HepG2 (cell line): ENCODE measurements at regions not wholly inside any gene's neighbourhood (a gene's known extent, or its start where the extent isn't known, plus 50 kb on each side); places are given as distances from the start of the nearest gene placed in this dataset.

Experiments used
- ATAC-seq: fragments of 200-7000 bp; cut with Tn5 transposase; 3 replicates; pipeline ENCODE4 v1.9.1; 2020; ENCODE audit warnings: mild to moderate bottlenecking, moderate library complexity
- BruUV-seq: library from RNA; stranded (reverse); fragments of 400-500 nt; replicated peaks from 2 replicates; lab custom pipeline; 2021; lab: Mats Ljungman, UMichigan
- CTCF ChIA-PET: fragments of 300-600 bp; formaldehyde crosslinking; extraction: SDS; loops from one replicate; lab custom pipeline; 2021; ENCODE audit warnings: low total read pairs, inconsistent platforms, low intra/inter-chr PET ratio; lab: Yijun Ruan, JAX
- POLR2A ChIA-PET: fragments of 350-600 bp; sonication (Branson Sonifier 250); formaldehyde crosslinking; loops from one replicate; lab custom pipeline; 2020; ENCODE audit warnings: antibody characterized with exemption, inconsistent platforms; lab: Yijun Ruan, JAX
- DNase-seq: peaks from one replicate; pipeline ENCODE4 v3.0.0-alpha.2; 2015; ENCODE audit warnings: low spot score
- FAIRE-seq: peaks from 3 replicates; lab custom pipeline; 2011; peaks lifted over from hg19 to GRCh38; lab: Jason Lieb, UNC
- H2AFZ ChIP-seq: one replicate; pipeline ENCODE4 v1.6.1; 2011; ENCODE audit warnings: low read length, inconsistent platforms
- H3K27ac ChIP-seq: fragments of 300-600 bp; 3 replicates; pipeline ENCODE4 v1.8.0; 2011; ENCODE audit warnings: mixed run types, mild to moderate bottlenecking, mixed read lengths, low read length, inconsistent platforms; ENCODE audit not compliant: insufficient read depth; ENCODE audit errors: extremely low read length
- H3K27me3 ChIP-seq, 2 experiments: fragments of 200-600 bp in 1 of 2; 2 replicates in 1 of 2; 3 replicates in 1 of 2; pipeline versions ENCODE4 v1.6.0 to v1.8.0; 2011; ENCODE audit warnings: low read length in 2 of 2, mild to moderate bottlenecking in 2 of 2, moderate library complexity in 2 of 2, inconsistent platforms in 1 of 2; ENCODE audit not compliant: insufficient read depth in 2 of 2, control insufficient read depth in 1 of 2
- H3K36me3 ChIP-seq, 2 experiments: fragments of 200-600 bp in 1 of 2; replicated peaks in 1 of 2; 2 replicates in 1 of 2; 3 replicates in 1 of 2; pipeline versions ENCODE4 v1.5.1 to v1.8.0; 2011; ENCODE audit warnings: low read length in 2 of 2, inconsistent platforms in 1 of 2; ENCODE audit not compliant: insufficient read depth in 2 of 2, control insufficient read depth in 1 of 2
- H3K4me1 ChIP-seq: 2 replicates; pipeline ENCODE4 v1.5.1; 2012; ENCODE audit warnings: low read length, inconsistent platforms; ENCODE audit not compliant: insufficient read depth
- H3K4me2 ChIP-seq: 2 replicates; pipeline ENCODE4 v1.6.0; 2011; ENCODE audit warnings: low read depth, low read length, inconsistent platforms
- H3K4me3 ChIP-seq, 3 experiments: fragments of 200-600 bp in 1 of 3; sonication (generic), shearing (Covaris generic) in 1 of 3; replicated peaks in 1 of 3; 2 replicates each; pipeline ENCODE4 v1.5.1; 2011 to 2016; ENCODE audit warnings: low read length in 3 of 3, inconsistent platforms in 2 of 3, low read depth in 2 of 3, mild to moderate bottlenecking in 2 of 3, control low read depth in 1 of 3, mixed read lengths in 1 of 3; ENCODE audit not compliant: insufficient read depth in 1 of 3
- H3K79me2 ChIP-seq: one replicate; pipeline ENCODE4 v1.6.1; 2011; ENCODE audit warnings: low read length, inconsistent platforms; ENCODE audit not compliant: insufficient read depth
- H3K9ac ChIP-seq: 2 replicates; pipeline ENCODE4 v1.6.0; 2011; ENCODE audit warnings: mild to moderate bottlenecking, low read depth, low read length, inconsistent platforms; ENCODE audit not compliant: insufficient read depth
- H3K9me3 ChIP-seq: 2 replicates; pipeline ENCODE4 v1.5.1; 2012; ENCODE audit warnings: mild to moderate bottlenecking, low read length
- H4K20me1 ChIP-seq: 2 replicates; pipeline ENCODE4 v1.6.0; 2011; ENCODE audit warnings: inconsistent platforms, mild to moderate bottlenecking, low read length, moderate library complexity; ENCODE audit not compliant: insufficient read depth
- ARHGAP35 ChIP-seq: sonication (generic); formaldehyde crosslinking; IDR thresholded peaks from 2 replicates; pipeline ENCODE4 v1.9.0; 2022; ENCODE audit warnings: mild to moderate bottlenecking, inconsistent platforms, moderate library complexity, missing genetic modification reagents, borderline replicate concordance
- ELK4 ChIP-seq: sonication (generic); formaldehyde crosslinking; IDR thresholded peaks from 2 replicates; pipeline ENCODE4 v1.9.0; 2021; ENCODE audit warnings: missing genetic modification reagents, borderline replicate concordance
- LRRFIP1 ChIP-seq: sonication (generic); formaldehyde crosslinking; conservative IDR thresholded peaks from 2 replicates; pipeline ENCODE4 v1.4.0; 2020; ENCODE audit warnings: missing genetic modification reagents
- MIXL1 ChIP-seq: IDR thresholded peaks from 2 replicates; pipeline ENCODE4 v1.6.1; 2016
- PLRG1 ChIP-seq: fragments of 450-650 bp; conservative IDR thresholded peaks from 2 replicates; pipeline ENCODE4 v1.6.1; 2016
- REL ChIP-seq: sonication (generic); formaldehyde crosslinking; conservative IDR thresholded peaks from 2 replicates; pipeline ENCODE4 v1.8.0; 2022; ENCODE audit warnings: mild to moderate bottlenecking, missing genetic modification reagents, moderate library complexity
- SATB2 ChIP-seq: sonication (generic); formaldehyde crosslinking; IDR thresholded peaks from 2 replicates; pipeline ENCODE4 v1.5.0; 2020; ENCODE audit warnings: missing genetic modification reagents
- SIN3A ChIP-seq: IDR thresholded peaks from 2 replicates; pipeline ENCODE4 v1.6.1; 2011; ENCODE audit warnings: low read depth, mild to moderate bottlenecking, control low read depth, low read length, borderline replicate concordance
- SMAD1 ChIP-seq: sonication (generic); formaldehyde crosslinking; IDR thresholded peaks from 2 replicates; pipeline ENCODE4 v1.4.0; 2020; ENCODE audit warnings: missing genetic modification reagents, low read depth, mild to moderate bottlenecking, borderline replicate concordance
- SMARCE1 ChIP-seq: fragments of 450-650 bp; IDR thresholded peaks from 2 replicates; pipeline ENCODE4 v1.6.1; 2017; ENCODE audit warnings: borderline replicate concordance
- SNAI1 ChIP-seq: sonication (generic); formaldehyde crosslinking; IDR thresholded peaks from 2 replicates; pipeline ENCODE4 v1.5.0; 2020; ENCODE audit warnings: mild to moderate bottlenecking, missing genetic modification reagents, borderline replicate concordance
- TBP ChIP-seq: sonication (generic); formaldehyde crosslinking; IDR thresholded peaks from 2 replicates; pipeline ENCODE4 v1.5.0; 2020; ENCODE audit warnings: missing genetic modification reagents
- TOPORS ChIP-seq: sonication (generic); formaldehyde crosslinking; IDR thresholded peaks from 2 replicates; pipeline ENCODE4 v1.8.0; 2023; ENCODE audit warnings: mild to moderate bottlenecking, missing genetic modification reagents
- ZNF121 ChIP-seq: sonication (generic); formaldehyde crosslinking; IDR thresholded peaks from 2 replicates; pipeline ENCODE4 v1.5.0; 2020; ENCODE audit warnings: mild to moderate bottlenecking, missing genetic modification reagents
- ZNF225 ChIP-seq: sonication (generic); formaldehyde crosslinking; IDR thresholded peaks from 2 replicates; pipeline ENCODE4 v1.4.0; 2020; ENCODE audit warnings: mild to moderate bottlenecking, missing genetic modification reagents
- WGBS: methylation state at CpG from one replicate; pipeline ENCODE4 v1.1.6; 2017; ENCODE audit warnings: low lambda C conversion rate; 5-methylcytosine and 5-hydroxymethylcytosine counted together
- in situ Hi-C: cut with HindIII; loops from 2 replicates; pipeline ENCODE4 v1.10.0; 2017; ENCODE audit warnings: low pct_unique_long_range_greater_than_20kb; ENCODE audit not compliant: extremely low pct_ligation_motif_present
- intact Hi-C: fragments of 100-400 bp; cut with micrococcal nuclease; formaldehyde crosslinking; loops from one replicate; pipeline ENCODE4 v1.10.0; 2022; ENCODE audit not compliant: unreplicated experiment

- Histone ChIP-seq H3K4me1 (no peaks in the 10 kb centered on the region), H3K36me3 (no peaks in the 10 kb centered on the region), H3K4me2 (no peak overlapping the region), H4K20me1 (no peaks in the 10 kb centered on the region), H3K27me3 (no peaks in the 10 kb centered on the region), H3K4me3 (no peak overlapping the region), H3K27ac (no peak overlapping the region), H3K9ac (no peak overlapping the region), H3K79me2 (no peaks in the 10 kb centered on the region), H3K9me3 (peaks cover 95% of the 10 kb centered on the region), H2AFZ (no peak overlapping the region)
- ATAC-seq (no peak), FAIRE-seq (no peak), DNase-seq (no peak)
- no TSS peak for BruUV-seq
- ChIA-PET CTCF (no interaction called here), POLR2A (no interaction called here)
- in situ Hi-C loops (no loop called here), intact Hi-C loops (no loop called here)
- 7% methylated on average over 5 of the region's 5 CpGs for WGBS
- TF ChIP-seq ZNF225 (CRISPR knock-in tag), result no peak
- TF ChIP-seq SMARCE1, result no peak
- TF ChIP-seq PLRG1, result no peak
- TF ChIP-seq MIXL1, result no peak
- TF ChIP-seq ZNF121 (CRISPR knock-in tag), result no peak
- TF ChIP-seq REL (CRISPR knock-in tag), result no peak
- no peak for TF ChIP-seq ELK4 (CRISPR knock-in tag)
- TF ChIP-seq SNAI1 (CRISPR knock-in tag), result no peak
- no peak for TF ChIP-seq TBP
- TF ChIP-seq SIN3A, result no peak
- TF ChIP-seq ARHGAP35 (CRISPR knock-in tag), result no peak
- no peak for TF ChIP-seq SMAD1 (CRISPR knock-in tag)
- no peak for TF ChIP-seq TOPORS
- no peak for TF ChIP-seq SATB2 (CRISPR knock-in tag)
- no peak for TF ChIP-seq LRRFIP1 (CRISPR knock-in tag)
Measured at GRCh38 chr14:85060121-85060520, 469.8 kb upstream of the FLRT2 start.
